HepG2 (cell line): ENCODE measurements at regions not wholly inside any gene's neighbourhood (a gene's known extent, or its start where the extent isn't known, plus 50 kb on each side); places are given as distances from the start of the nearest gene placed in this dataset.

Experiments
- CBX1 ChIP-seq: IDR thresholded peaks from one replicate; pipeline ENCODE4 v1.6.1; 2016; ENCODE audit warnings: antibody characterized with exemption, low read depth
- CC2D1A ChIP-seq: sonication (generic); formaldehyde crosslinking; IDR thresholded peaks from 2 replicates; pipeline ENCODE4 v1.8.1; 2023; ENCODE audit warnings: mild to moderate bottlenecking, missing genetic modification reagents
- DNMT1 ChIP-seq: sonication (generic); formaldehyde crosslinking; IDR thresholded peaks from 2 replicates; pipeline ENCODE4 v1.5.1; 2020; ENCODE audit warnings: mild to moderate bottlenecking, missing genetic modification reagents
- EZH2 ChIP-seq: conservative IDR thresholded peaks from 2 replicates; pipeline ENCODE4 v1.6.1; 2012; ENCODE audit warnings: mild to moderate bottlenecking, low read depth, low read length, moderate library complexity
- HDAC1 ChIP-seq: sonication (generic); formaldehyde crosslinking; IDR thresholded peaks from 2 replicates; pipeline ENCODE4 v1.5.1; 2020; ENCODE audit warnings: mild to moderate bottlenecking, missing genetic modification reagents
- KAT8 ChIP-seq: IDR thresholded peaks from 2 replicates; pipeline ENCODE4 v1.6.1; 2016; ENCODE audit warnings: missing genetic modification reagents, missing compliant biosample characterization
- LBX2 ChIP-seq: sonication (generic); formaldehyde crosslinking; IDR thresholded peaks from 2 replicates; pipeline ENCODE4 v1.5.0; 2020; ENCODE audit warnings: missing genetic modification reagents, mild to moderate bottlenecking, borderline replicate concordance
- MIER3 ChIP-seq: IDR thresholded peaks from 2 replicates; pipeline ENCODE4 v1.6.1; 2016; ENCODE audit warnings: missing compliant biosample characterization, borderline replicate concordance
- PRDM4 ChIP-seq: sonication (generic); formaldehyde crosslinking; IDR thresholded peaks from 2 replicates; pipeline ENCODE4 v1.9.0; 2021; ENCODE audit warnings: missing genetic modification reagents, borderline replicate concordance
- REPIN1 ChIP-seq: sonication (generic); formaldehyde crosslinking; IDR thresholded peaks from 2 replicates; pipeline ENCODE4 v1.8.0; 2022; ENCODE audit warnings: missing genetic modification reagents, low read depth, mild to moderate bottlenecking, borderline replicate concordance
- ZBTB4 ChIP-seq: sonication (generic); formaldehyde crosslinking; IDR thresholded peaks from 2 replicates; pipeline ENCODE4 v1.4.0; 2020; ENCODE audit warnings: missing genetic modification reagents, mild to moderate bottlenecking, borderline replicate concordance
- ZFY ChIP-seq: sonication (generic); formaldehyde crosslinking; IDR thresholded peaks from 2 replicates; pipeline ENCODE4 v1.4.0; 2020; ENCODE audit warnings: missing genetic modification reagents
- ZKSCAN8 ChIP-seq: IDR thresholded peaks from 2 replicates; pipeline ENCODE4 v1.6.1; 2016; ENCODE audit warnings: borderline replicate concordance, missing genetic modification reagents, missing compliant biosample characterization
- ZNF512B ChIP-seq: sonication (generic); formaldehyde crosslinking; IDR thresholded peaks from 2 replicates; pipeline ENCODE4 v1.5.1; 2020; ENCODE audit warnings: missing genetic modification reagents, mild to moderate bottlenecking, borderline replicate concordance
- ZNF563 ChIP-seq: sonication (generic); formaldehyde crosslinking; IDR thresholded peaks from 2 replicates; pipeline ENCODE4 v1.8.0; 2022; ENCODE audit warnings: mild to moderate bottlenecking, moderate library complexity, missing genetic modification reagents
- ZNF740 ChIP-seq: sonication (generic); formaldehyde crosslinking; IDR thresholded peaks from 2 replicates; pipeline ENCODE4 v1.4.0; 2020; ENCODE audit warnings: missing genetic modification reagents
- ZNF776 ChIP-seq: sonication (generic); formaldehyde crosslinking; IDR thresholded peaks from 2 replicates; pipeline ENCODE4 v1.4.0; 2020; ENCODE audit warnings: mild to moderate bottlenecking, missing genetic modification reagents

GRCh38 chrX:41009850-41010846, 75.1 kb upstream of the USP9X start (continued):
- no peak for TF ChIP-seq PRDM4
- TF ChIP-seq ZKSCAN8 (CRISPR knock-in tag) = no peak
- TF ChIP-seq DNMT1 = no peak
- TF ChIP-seq REPIN1 (CRISPR knock-in tag) = peak; percentile 55; the same call in 1 of the 2 replicates
- 0 out of 2 replicates have a peak, but pooled peaks have one; percentile 22 for TF ChIP-seq MIER3
- no peak for TF ChIP-seq ZNF563 (CRISPR knock-in tag)
- TF ChIP-seq ZNF776 (CRISPR knock-in tag) = no peak
- no peak for TF ChIP-seq ZNF740
- TF ChIP-seq KAT8 = peak; percentile 65; the same call in 1 of the 2 replicates
- TF ChIP-seq HDAC1 = peak; percentile 41; the same call in 1 of the 2 replicates
- no peak for TF ChIP-seq EZH2
- no peak for TF ChIP-seq LBX2 (CRISPR knock-in tag)
- TF ChIP-seq ZFY = peak; percentile 50
- TF ChIP-seq ZBTB4 (CRISPR knock-in tag) = no peak
- no peak for TF ChIP-seq CBX1
- TF ChIP-seq CC2D1A (CRISPR knock-in tag) = no peak
- TF ChIP-seq ZNF512B (CRISPR knock-in tag) = no peak
